Left hindlimb (tissue), 1 donor: ENCODE measurements at regions not wholly inside any gene's neighbourhood (a gene's known extent, or its start where the extent isn't known, plus 50 kb on each side); places are given as distances from the start of the nearest gene placed in this dataset.
"Not testable (repeated sequence)": the region's sequence is repeated elsewhere in the genome, so short reads cannot be mapped to it uniquely, and the experiment has no call there.

Experiments
- DNase-seq: peaks from one replicate; pipeline ENCODE4 v3.0.0-alpha.2; 2018

DNA sequence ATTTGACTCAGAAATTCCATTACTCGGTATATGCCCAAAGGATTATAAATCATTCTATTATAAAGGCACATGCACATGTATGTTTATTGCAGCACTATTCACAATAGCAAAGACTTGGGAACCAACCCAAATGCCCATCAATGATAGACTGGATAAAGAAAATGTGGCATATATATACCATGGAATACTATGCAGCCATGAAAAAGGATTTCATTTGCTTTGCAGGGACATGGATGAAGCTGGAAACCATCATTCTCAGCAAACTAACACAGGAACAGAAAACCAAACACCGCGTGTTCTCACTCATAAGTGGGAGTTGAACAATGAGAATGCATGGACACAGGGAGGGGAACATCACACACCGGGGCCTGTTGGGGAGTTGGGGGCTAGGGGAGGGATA lies 1297.1 kb downstream of the TBC1D22A start:
- DNase-seq: not testable (repeated sequence)

DNA sequence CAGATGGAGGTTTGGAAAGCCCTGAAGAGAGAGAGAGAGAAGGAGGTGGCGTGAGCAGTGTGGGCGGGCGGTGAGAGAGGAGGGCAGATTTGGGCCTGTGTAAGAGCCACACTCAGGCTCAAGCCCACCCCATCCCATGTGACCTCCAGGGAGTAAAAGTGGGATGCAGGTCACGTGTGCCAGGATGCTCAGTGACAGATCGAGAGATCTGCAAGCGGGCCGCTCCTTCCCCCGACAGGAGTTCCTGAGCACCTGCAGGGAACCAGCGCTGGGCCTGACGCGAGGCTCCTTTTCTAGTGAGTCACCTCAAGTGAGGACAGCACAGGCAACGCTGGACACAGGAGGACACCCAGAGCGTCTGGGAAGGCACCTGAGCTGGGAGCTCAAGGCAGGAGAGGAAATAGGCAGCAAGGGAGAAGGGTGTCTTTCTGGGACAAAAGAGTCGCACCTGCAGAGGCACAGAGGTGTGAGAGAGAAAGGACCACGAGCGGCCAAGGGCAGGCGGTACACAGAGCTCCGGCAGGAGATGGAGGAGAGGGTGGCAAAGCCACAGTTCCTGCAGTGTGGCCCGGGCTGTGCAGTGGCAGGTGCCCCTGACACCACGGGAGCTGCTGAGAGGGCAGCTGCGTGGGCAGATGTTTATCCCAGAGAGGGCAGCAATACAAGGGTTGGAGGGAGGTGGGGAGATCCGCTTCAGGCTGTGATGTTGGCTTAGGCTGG lies 1294.8 kb downstream of the TBC1D22A start:
- no peak for DNase-seq

DNA sequence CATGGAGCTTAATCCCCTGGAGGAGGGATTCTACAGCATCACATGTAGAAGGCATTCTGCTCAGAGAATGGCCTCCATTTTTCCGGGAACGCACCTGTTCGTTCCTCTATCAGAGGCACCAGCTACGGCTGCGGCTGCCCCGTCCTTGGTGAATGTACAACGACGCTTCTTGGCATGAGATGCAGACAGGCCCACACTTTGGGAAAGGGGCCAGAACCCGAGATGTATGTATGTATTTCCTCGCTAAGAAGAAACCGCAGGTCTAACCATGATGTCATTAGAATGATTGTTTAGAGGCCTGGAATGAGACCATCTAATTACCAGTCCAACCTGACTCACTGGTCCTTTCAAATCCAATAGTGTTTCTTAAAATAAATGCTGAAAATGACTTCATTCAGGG lies 1293.4 kb downstream of the TBC1D22A start:
- no peak for DNase-seq

DNA sequence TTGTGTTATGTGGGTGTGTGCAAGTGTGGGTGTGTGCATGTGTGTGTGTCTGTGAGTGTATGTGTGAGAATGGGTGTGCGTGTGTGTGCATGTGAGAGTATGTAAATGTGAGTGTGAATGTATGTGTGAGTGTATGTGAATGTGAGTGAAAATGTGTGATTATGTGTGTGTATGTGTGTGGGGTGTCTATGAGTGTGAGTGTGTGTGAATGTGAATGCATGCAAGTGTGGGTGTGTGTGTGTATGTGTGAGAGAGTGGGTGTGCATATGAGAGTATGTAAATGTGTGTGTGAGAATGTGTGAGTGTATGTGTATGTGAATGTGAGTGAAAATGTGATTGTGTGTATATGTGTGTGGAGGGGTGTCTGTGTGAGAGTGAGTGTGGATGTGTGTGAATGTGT lies 1292.7 kb downstream of the TBC1D22A start:
- no peak for DNase-seq

DNA sequence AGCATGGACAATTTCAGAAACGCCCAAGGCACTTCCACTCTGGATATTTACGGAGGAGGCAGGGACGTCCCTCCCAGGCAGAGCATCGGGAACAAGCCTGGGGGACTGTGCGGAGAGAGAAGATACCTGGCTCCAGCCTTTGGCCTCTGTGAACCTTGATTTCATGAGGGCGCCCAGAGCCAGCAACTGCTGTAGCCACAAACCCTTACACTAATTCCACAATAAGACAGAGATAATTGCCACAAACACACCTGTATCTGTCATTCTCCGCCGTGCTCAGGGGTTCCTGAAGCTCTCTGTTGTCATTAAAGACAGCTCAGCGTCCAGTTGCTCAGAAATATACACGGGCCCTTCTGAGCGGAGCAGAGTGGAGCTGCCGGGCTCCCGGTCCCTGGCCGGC lies 1292.1 kb downstream of the TBC1D22A start:
- DNase-seq: no peak

DNA sequence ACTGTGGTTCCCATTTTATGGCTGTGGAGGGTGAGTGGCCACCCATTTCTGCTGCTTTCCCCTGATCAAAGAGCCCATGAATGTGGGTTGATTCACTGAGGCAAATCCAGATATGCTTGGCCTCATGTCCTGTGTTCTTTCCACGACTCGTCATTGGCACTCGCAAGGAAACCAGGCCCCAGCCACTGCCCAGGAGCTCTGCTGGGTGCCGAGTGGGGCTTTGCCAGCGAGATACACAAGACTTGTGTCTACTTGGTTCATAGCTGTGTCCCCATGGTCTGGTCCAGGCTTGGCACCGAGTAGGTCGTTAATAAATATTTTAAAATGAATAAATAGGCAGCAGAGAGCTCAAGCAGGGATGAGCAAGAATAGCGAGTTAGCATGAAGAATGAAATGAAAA lies 1291.5 kb downstream of the TBC1D22A start:
- no peak for DNase-seq

DNA sequence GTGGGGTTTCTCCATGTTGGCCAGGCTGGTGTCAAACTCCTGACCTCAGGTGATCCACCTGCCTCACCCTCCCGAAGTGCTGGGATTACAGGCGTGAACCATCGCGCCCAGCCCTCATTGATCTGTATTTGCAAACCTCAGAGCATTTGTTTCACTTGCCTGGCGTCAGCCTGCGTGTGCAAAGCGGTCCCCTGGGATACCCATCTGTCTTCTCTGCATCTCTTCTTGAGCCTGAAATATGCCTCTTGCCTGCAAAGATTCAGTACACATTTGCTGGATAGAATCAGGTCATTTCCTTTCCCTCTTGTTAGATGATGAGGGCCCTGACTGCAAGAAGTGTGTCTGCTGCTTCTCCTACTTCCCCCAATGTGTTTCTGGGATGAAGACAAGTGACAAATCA lies 1291.0 kb downstream of the TBC1D22A start:
- no peak for DNase-seq

DNA sequence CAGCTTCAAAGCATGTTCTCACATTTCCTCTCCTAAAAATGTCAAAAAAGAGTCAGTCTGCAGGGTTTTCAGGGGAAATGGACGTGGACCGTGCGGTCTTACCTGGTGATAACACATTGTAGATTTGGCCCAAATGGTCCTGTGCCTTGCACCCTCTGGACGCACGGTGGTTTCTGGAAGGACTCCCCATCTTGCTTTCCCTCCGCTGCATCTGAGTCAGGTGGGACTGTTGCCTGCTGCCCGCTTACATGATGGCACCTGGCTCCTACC lies 1290.1 kb downstream of the TBC1D22A start:
- DNase-seq: no peak

DNA sequence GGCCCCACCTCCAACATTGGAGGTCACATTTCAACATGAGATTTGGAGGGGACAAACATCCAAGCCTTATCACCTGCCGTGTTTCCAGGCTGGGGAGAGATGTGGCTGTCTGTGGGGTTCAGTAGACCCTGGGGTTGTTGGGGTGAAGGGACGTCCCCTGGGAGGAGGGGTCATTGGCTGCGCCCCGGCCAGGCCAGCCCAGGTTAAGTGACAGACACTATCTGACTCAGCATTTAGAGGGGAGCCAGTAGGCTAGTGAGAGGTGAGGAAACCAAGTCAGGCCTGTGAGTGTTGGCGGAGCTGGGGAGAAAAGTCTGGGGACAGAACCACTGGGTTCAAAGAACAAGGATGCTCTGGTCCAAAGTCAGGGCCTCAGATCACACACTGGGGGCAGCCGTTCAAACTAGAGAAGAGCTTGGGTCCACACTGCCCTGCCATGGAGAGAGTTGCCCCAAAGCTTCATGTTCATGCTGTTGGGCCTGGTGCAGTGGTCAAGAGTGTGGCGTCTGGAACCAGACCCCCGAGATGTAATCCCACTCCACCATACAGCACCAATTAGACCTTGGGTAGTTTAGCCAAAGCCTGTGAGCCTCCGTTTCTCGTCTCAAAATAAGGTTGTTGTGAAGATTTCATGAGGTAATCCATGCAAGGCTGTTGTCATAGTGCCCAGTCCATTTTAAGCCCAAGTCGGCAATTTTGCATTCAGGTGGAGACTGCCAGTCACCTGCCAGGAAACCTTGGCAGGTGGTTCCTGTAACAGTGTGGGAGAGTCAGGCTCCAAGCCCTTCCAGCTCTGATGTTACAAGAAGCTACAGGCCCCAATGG lies 1289.6 kb downstream of the TBC1D22A start:
- no peak for DNase-seq

DNA sequence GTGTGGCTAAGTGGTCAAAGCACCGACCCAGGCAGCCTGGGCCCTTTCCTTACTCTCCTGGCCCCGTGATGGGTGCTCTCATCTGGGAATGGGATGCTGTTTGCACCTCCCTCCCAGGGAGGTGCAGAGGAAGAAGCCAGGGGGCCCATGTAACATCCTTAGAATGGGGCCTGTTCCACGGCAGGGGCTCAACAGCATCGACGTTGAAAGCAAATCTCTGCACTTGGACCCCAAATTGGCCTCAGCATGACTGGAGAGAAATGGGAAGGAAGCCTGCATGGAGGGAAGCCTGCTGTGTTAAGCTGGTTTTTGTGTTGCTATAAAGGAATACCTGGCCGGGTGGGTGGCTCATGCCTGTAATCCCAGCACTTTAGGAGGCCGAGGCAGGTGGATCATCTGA lies 1288.4 kb downstream of the TBC1D22A start:
- no peak for DNase-seq

DNA sequence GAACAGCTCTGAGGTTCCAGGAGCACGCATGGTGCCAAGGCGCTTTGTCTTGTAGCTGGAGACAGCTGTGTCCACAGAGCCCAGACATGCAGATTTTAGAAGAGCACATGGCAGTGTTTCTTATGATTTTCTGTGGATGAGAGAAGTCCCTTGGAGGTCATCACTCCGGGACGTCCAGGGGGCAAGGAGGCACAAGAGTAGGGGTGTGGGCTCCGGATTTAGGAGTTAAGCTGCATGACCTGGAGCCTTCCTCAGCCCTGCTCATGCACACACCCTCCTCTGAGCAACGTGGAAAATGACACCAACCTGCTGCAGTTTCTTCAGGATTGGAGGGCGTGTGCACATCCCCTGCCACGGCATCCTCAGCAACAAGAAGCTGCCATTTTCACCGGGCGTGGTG lies 1286.7 kb downstream of the TBC1D22A start:
- DNase-seq: no peak

DNA sequence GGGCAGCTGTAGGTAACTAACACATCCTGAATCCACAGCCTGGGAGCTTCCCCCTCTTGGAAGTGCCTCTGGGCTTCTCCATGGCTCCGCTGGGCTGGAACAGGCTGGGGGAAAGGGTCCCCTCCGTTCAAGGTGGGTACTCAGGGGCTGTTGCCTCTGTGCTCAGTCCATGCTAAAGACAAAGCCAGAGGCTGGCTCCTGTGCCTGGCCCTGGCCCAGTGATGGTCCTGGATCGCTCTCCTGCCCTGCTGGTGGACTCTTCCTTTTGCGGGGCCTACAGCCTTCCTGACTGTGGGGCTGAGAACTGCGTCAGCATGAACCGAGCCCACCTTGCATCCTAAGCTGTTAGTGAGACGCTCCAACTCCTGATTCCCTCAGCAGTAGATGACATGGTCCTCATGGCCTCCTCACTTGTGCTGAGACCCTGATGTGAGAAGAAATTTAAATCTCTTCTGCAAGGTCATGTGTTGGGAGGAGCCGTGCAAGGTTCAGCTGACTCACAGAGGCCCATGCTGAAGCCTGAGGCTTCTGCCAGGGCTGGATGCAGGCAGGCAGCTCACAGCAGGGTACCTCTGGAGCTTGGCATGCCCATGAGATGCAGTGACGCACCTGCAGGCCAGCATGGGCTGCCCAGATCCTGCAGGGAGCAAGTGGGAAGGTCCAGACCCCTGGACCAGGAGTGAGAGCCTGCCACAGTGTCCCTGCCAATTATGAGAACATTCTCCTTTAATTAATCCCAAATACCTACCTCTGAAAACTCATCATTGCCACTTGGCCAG lies 1285.5 kb downstream of the TBC1D22A start:
- no peak for DNase-seq

DNA sequence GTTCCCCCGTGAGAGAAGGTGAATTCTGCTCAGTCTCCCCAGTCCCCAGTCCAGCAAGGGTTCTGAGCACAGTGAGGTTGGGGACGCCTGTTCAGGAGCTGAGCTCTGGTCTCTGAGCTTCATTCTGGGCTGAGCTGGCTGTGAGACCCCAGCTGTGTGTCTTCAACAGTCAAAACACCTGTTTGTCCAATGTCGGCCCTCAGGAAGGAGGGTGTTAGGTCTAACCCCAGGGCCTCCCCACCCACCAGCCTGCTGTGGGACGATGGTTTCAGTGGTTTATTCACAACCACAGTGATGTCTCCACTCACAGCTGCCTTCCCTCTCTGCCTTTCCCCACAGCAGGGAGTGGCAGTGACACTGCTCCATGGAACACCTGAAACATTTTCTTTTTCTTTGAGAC lies 1282.9 kb downstream of the TBC1D22A start:
- no peak for DNase-seq

DNA sequence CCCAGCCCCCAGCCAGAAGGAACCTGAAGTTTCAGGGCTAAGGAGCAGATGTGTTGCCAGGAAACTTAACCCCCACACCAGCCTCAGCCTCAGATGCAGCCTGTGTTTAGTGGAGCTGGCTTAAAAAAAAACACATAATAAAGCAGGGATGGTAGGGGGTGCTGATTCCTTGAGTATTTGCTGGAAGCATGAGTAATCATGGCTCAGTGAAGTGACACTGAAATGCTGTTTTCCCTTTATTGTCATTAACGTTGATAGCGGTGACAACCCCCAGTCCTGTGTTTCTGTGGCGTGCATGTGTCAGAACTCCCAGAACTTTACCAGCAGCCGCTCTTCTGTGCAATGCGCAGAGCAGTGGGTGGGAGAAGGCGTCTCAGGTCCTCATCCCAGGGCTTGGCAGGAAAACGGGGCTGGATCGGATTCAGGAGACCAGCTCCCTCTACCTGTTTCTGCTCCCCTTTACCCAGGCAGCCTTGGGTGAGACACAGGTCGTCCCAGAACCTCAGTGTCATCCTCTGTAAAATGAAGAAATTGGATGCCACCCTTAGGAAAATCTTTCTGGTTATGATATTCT lies 1282.1 kb downstream of the TBC1D22A start:
- DNase-seq: no peak

DNA sequence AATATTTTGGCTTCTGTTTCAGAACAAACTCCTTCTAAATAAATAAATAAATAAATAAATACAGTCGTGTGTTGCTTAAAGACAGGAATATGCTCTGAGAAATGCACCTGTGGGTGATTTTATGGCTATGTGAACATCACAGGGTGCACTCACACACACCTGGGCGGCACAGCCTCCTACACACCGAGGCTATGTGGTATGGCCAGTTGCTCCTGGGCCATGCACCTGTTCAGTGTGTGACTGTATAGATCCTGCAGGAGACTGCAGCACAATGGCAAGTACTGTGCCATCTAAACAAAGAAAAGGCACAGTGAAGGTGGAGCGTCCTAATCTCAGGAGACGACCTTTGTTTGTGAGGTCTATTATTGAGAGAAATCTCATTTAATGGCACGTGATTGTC lies 1281.1 kb downstream of the TBC1D22A start:
- DNase-seq: no peak

DNA sequence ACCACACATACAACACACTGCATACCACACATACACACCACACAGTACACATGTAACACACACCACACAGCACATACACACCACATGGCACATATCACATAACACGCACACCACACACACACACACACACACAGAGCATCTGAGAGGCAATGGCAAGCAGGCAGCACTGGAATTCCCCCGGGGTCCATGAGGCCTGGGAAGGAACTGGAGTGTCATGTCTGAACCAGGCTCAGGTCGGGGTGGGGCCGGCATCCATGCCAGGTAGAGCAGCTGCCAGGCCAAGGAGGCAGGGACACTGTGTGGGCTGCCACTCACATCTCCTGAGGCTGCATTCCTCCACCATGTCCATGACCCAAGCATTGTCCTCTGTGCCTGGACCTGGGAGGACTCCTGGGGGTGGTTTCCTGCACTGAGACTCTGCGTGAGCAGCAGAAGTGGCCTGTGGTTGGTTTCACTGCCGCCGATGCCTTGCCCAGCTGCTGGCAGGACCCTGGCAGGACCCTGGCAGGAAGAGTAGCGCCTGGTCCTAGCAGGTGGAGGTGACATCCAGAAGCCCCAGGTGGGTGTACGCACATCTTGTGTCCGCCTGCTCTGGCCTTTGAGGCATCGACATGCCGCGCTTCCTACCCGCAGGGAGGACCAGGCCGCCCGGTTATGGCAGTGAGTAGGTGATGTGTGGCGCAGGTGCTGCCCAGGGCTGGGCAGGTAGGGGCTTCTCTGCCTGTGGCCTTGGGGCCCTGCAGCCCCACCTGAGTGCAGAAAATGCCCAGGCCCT lies 1280.4 kb downstream of the TBC1D22A start:
- DNase-seq: no peak

DNA sequence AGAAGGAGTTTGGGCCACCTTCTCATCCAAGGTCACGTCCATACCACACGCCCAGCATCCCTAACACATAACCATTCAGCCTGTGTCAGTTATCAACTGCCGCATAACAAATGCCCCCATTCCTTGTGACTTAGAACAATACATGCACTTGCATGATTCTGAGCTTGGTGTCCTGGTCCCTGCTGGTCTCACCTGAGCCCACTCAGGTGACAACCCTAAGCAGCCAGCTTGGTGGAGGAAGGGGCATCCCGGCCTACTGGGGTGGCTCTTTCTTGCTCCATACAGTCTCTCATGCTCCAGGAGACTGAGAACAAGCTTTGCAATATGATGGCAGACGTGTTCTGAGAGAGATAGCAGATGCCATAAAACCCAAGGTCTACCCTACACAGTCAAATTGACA lies 1276.9 kb downstream of the TBC1D22A start:
- no peak for DNase-seq

DNA sequence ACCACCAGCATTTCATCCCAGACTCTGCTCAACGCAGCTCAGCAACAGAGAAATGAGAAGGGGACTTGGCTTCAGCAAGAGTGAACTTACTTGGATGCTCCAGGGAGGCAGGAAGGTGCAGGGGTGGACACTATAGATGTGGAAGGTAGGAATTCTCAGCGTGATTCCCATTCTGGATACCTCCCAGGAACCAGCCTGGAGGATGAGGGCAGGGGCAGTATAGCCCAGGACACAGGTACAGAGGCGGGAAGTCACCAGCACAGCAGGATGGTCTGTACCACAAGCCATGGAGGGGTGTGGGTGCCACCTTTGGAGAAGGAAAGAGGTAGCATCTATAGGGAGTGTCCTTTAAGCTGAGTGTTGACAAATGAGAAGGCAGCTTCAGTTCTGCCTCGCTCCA lies 1275.2 kb downstream of the TBC1D22A start:
- no peak for DNase-seq

DNA sequence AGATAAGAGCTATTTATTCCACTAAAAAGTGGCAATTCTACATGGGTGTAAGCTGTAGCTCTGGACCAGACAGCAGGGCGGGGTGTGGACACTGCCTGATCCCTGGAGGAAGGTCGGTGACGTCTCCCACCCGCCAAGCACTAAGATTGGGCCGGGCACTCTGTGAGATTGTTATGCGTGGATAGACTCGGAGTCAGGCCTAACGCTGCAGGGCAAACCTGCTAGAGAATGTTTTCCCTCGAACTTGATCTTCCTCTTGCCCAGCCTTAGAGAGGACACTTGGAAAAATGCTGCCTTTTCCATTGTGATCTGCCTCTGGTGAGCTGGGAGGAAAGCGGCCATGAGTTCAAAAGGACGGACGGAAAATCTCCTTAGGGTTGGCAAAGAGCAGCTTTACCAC lies 1273.4 kb downstream of the TBC1D22A start:
- no peak for DNase-seq

DNA sequence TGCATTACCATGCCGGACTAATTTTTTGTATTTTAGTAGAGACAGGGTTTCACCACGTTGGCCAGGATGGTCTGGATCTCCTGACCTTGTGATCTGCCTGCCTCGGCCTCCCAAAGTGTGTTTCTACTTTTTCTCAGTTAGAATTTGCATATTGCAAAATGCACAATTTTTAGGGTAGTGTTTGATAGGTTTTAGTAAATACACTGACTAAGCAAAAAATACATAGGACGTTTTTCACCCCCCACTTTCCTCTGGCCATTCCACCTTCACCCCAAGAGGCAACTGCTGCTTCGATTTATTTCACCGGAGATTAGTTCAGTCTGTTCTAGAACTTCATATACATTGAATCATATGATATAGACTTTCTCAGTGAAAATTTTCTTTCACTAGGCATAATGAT lies 1269.1 kb downstream of the TBC1D22A start:
- DNase-seq: no peak

DNA sequence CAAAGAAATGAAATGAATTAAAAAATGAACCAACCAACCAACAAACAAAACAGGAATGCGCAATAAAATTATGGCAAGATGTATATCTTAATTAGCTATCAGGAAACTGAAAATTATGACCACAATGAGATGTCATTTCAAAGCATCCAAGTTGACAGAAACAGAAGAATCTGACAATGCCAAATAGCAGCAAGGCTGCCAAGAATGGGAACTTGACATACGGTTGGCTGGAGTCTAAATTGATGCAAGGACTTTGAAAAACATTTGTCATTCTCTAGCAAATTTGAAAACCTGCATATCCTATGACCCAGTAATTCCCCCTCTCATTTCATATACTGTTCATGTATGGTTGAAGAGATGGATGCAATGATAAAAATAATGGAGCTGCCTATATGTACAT lies 1262.6 kb downstream of the TBC1D22A start:
- no peak for DNase-seq

DNA sequence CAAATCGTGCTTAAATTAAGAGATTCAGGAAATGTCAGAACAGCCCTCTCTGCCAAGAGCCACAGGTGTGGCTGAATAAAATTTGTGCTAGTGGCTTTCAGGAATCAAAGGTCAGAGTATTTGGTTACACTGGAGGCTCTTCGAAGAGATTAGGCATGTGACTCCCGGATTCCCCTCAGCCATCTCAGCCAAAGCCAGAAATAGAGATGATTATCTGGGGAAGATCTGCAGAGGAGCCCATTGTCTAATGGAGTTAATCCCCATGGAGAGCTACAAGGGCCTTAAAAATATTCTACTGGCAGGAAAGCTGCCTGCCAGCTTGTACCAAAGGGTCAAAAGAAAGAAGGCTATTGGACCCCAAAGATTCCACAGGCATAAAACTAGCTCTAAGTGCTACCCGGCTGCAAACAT lies 1259.5 kb downstream of the TBC1D22A start:
- no peak for DNase-seq

DNA sequence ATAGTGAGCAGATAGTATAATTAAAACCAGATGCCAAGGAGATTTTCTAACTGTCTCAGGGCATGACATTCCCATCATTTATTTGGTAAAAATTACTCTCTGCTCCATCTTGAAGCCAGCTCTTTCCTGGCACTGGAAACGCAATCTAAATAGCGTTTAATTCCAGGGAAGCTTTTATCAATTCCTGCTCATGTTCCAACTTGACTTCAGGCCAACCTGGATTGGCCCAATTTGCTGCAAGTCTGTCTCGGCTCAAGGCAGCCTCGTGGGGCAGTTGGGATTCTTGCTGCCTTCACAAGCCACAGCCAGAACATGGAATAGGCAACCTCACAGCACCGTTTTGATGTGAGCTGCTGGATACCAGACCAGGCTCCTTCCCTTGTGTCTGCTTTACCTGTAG lies 1255.9 kb downstream of the TBC1D22A start:
- no peak for DNase-seq
